Spleen (tissue), 7 donors: ENCODE measurements at regions not wholly inside any gene's neighbourhood (a gene's known extent, or its start where the extent isn't known, plus 50 kb on each side); places are given as distances from the start of the nearest gene placed in this dataset.

ENCODE experiments used
- POLR2A ChIP-seq, 3 donors: fragments of 450-650 bp; IDR thresholded peaks; one replicate each; pipeline ENCODE4 v1.5.1; 2017; ENCODE audit warnings: antibody characterized with exemption in 3 of 3, mild to moderate bottlenecking in 1 of 3
- POLR2AphosphoS5 ChIP-seq, 3 donors: sonication (generic); formaldehyde crosslinking; IDR thresholded peaks; one replicate each; pipeline ENCODE4 v1.5.1; 2017; ENCODE audit warnings: antibody characterized with exemption in 3 of 3
- TF ChIP-seq, protein P1 (sequence below), 11 experiments: fragments of 200-600 bp in 7 of 11; fragments of 450-650 bp in 4 of 11; sonication (generic) in 4 of 11; IDR thresholded peaks in 8 of 11; conservative IDR thresholded peaks in 3 of 11; 1 replicate in 7 of 11; 2 replicates in 4 of 11; pipeline versions ENCODE4 v1.4.0 to v1.8.0; 2016 to 2021; ENCODE audit warnings: antibody characterized with exemption in 11 of 11, inconsistent platforms in 4 of 11, mild to moderate bottlenecking in 1 of 11
- donor health status: DM: no; HTN: no; CAD: no; lungs with moderate emphysema.
- donor health status: DM: no; HTN: no; CAD: no.
- donor health status: DM: no; HTN: no; CAD: no.

- TF ChIP-seq POLR2AphosphoS5 (IDR thresholded peaks at IDR 0.05) (no peak), POLR2A (IDR thresholded peaks at IDR 0.05) (no peak)
- TF ChIP-seq, protein P1, sequence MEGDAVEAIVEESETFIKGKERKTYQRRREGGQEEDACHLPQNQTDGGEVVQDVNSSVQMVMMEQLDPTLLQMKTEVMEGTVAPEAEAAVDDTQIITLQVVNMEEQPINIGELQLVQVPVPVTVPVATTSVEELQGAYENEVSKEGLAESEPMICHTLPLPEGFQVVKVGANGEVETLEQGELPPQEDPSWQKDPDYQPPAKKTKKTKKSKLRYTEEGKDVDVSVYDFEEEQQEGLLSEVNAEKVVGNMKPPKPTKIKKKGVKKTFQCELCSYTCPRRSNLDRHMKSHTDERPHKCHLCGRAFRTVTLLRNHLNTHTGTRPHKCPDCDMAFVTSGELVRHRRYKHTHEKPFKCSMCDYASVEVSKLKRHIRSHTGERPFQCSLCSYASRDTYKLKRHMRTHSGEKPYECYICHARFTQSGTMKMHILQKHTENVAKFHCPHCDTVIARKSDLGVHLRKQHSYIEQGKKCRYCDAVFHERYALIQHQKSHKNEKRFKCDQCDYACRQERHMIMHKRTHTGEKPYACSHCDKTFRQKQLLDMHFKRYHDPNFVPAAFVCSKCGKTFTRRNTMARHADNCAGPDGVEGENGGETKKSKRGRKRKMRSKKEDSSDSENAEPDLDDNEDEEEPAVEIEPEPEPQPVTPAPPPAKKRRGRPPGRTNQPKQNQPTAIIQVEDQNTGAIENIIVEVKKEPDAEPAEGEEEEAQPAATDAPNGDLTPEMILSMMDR (IDR thresholded peaks at IDR 0.05 in 8 of 11, conservative IDR thresholded peaks at IDR 0.05 in 3 of 11), result no peak
Measured at GRCh38 chr4:59068722-59069418, 1958.7 kb upstream of the IGFBP7 start.
